DMS153 treated with DMSO at 0.1 percent for 48 hours (cell line): ENCODE measurements at regions not wholly inside any gene's neighbourhood (a gene's known extent, or its start where the extent isn't known, plus 50 kb on each side); places are given as distances from the start of the nearest gene placed in this dataset.

ENCODE experiments used
- DNase-seq: peaks from one replicate; lab custom pipeline; 2025; ENCODE audit not compliant: unreplicated experiment; lab: John Stamatoyannopoulos, UW

DNA sequence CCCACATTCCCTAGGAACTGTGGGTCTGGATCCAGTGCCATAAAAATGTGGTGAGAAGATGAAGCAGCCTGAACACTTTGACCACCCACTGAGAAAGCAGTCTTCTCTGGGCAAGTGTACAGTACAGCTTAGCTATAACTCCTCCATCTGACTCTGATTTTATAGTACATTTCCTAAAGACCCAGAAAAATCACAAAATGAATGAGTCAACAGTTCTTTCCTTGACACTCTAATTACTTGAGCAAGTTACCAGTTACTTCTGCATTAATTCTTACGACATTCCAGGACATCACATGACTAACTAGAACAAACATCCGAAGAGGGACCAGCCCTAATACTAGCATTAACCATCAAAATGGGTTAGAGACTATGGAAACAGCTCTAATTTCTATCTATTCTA lies 148.1 kb upstream of the PEX5L start:
- no peak for DNase-seq

GRCh38 chr3:180185650-180186049 lies 148.9 kb upstream of the PEX5L start:
- DNase-seq, result no peak

DNA sequence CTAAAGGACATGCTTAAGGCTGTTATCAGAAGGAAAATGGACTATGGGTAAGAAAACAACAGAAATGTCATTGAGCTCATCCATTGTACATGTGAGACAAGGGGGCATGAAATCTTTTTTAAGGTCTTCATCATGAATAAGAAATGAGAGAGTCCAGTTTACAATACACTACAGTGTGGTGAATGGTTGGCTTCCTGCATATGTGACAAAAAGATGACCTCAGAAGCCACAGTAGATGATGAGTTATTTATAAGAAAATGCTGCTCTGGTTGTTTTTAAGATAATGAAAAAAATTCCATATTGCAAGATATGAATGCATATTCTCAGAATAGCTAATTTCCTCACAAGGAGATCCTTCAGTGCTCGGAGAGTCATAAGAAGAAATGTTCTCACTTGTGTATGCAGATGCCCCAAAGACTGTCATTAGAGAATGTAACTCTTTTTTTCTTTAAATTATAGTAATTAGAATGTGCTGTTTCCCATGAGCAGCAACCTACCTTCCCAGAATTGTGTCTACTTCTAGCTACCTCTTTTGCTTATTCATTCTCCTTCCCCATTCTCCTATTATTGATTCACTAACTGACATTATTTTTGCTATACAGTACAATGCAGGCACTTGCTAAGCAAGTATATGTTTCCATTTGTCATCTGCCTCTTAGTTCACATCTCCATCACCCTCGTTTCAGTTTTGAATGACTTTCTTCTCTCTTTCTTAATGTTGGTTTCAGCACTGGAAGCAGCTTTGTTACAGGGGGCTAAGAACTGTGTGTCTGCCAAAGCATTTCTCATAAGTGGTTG lies 152.0 kb upstream of the PEX5L start:
- no peak for DNase-seq

DNA sequence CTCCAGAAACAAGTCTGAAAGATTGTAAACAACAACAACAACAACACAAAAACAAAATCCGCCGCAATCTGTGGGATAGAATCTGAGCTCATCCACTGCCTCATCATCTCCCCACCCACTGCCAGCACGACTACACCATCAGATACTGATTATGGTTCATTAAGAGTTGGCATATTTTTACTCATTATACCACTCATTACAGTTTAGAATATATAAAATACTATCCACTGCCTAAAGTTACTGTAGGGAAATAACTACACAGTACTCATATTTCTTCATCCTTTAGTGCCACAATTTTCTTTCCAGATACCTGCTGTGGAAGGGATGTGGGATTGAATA lies 152.5 kb upstream of the PEX5L start:
- DNase-seq, result no peak

DNA sequence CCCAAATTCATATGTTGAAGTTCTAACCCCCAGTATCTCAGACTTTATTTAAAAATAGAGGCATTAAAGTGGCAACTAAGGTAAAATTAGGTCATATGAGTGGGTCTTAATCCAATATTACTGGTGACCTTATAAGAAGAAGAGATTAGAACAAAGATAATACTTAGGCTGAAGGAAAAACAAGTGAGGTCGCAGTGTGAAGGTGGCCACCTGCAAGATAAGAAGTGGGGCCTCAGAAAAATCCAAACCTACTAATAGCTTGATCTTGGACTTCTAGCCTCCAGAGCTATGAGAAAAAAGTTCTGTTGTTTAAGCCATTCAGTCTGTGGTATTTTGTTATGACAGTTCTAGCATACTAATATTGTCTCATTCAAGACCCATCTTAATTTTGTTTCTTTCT lies 159.9 kb upstream of the PEX5L start:
- DNase-seq, result no peak

GRCh38 chr3:180199417-180199995 lies 162.8 kb upstream of the PEX5L start:
- DNase-seq, result no peak

DNA sequence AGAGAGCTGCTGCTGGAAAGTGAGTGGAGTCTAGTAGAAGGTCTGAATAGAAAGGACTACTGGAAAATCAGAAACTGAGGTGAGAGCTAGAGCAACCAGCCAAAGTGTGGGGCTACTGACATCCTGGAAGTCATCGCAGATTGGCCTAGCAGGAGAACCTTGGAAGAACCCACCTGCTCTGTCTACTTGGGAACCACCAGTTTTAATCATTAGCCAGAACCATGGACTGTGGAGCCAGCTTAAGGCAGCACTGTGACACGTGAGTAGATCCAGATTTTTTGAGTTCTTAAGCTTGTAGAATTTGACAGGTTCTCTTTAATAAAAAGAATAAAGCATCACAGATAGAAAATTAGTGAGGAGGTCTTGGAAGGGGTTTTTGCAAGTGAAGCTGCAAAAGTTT lies 179.1 kb upstream of the PEX5L start:
- no peak for DNase-seq

DNA sequence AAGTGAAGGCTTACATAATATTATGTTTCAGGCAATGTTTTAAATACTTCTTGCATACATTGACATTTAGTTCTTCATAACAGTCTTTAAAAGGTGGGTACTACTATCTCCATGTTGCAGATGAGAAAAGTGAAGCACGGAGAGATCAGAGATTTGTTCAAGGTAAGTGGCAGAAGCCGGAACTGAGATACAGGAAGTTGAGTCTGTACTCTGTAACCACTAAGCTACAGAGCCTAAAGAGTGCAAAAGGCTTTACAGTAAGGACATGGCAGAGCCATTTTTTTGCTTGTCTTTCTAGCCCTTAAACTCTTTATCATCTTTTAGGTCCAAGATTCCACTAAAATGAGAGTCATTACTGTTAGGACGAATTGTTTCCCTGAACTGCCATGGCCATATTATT lies 186.5 kb upstream of the PEX5L start:
- no peak for DNase-seq

DNA sequence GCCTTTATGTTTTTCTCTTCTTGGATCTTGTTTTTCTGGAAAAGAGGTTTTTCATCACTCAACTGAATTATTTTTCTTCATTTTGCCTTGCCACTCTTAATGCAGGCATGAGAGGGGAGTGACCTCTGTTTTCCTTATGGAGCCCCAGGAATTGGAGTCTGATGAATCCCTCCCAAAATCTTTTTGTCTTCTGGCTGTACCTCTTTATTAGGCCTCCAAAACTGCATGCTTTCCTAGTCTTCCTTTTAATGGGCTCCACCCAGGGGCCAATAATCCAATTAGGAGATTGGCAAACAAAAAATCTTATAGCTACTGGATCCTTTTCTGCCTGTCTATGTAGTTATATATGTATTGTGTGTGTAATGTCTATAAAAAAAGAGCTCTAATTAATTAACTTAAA lies 192.4 kb upstream of the PEX5L start:
- DNase-seq, result no peak

GRCh38 chr3:180239939-180240338 lies 203.2 kb upstream of the PEX5L start:
- DNase-seq, result no peak

- no peak for DNase-seq
Observed at GRCh38 chr3:180246688-180247195, 210.0 kb upstream of the PEX5L start.

DNA sequence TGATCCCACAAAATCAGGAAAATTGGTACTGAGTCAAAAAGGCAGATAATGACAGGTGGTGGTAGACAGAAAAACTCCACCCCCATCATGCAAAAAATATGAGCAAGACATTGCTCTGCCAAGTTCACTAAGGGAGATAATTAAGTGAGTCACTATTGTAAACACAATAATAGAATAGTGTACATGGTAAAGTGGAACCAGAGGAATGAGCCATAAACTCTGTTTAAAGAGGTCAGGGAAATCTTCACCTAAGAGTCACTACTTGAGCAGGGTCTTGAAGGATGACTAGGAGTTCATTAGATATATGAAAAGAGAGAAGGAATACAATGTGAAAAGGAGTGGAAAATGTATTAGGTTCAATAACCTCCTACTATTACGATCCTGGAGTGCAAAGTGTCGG lies 213.4 kb upstream of the PEX5L start:
- no peak for DNase-seq

DNA sequence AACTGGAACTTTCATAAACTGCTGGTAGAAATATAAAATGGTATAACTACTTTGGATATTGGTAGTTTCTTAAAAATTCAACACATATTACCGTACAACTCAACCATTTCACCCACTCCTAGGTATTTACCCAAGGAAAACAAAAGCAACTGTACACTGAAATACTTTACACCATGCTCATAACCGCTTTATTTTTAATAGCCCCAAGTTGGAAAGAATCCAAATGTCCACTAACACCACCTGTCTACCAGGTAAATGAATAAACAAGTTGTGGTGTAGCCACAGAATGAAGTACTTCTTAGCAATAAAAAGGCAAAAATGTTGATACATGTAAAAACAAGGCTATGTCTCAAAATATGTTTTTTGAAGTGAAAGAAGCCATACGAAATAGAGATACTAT lies 215.9 kb upstream of the PEX5L start:
- DNase-seq, result peak; percentile 75

- no peak for DNase-seq
Observed at GRCh38 chr3:180253283-180253682, 216.5 kb upstream of the PEX5L start.

GRCh38 chr3:180264479-180264878 lies 227.7 kb upstream of the PEX5L start:
- no peak for DNase-seq

- DNase-seq, result no peak
Observed at GRCh38 chr3:180265551-180265950, 228.8 kb upstream of the PEX5L start.

- no peak for DNase-seq
Observed at GRCh38 chr3:180267202-180267843, 230.6 kb upstream of the PEX5L start.

GRCh38 chr3:180274536-180274935 lies 237.8 kb upstream of the PEX5L start:
- DNase-seq, result no peak

- no peak for DNase-seq
Observed at GRCh38 chr3:180275176-180275575, 238.4 kb upstream of the PEX5L start.

- peak; percentile 18 for DNase-seq
Observed at GRCh38 chr3:180277041-180277440, 240.3 kb upstream of the PEX5L start.

- DNase-seq, result no peak
Observed at GRCh38 chr3:180278583-180279188, 241.9 kb upstream of the PEX5L start.

DNA sequence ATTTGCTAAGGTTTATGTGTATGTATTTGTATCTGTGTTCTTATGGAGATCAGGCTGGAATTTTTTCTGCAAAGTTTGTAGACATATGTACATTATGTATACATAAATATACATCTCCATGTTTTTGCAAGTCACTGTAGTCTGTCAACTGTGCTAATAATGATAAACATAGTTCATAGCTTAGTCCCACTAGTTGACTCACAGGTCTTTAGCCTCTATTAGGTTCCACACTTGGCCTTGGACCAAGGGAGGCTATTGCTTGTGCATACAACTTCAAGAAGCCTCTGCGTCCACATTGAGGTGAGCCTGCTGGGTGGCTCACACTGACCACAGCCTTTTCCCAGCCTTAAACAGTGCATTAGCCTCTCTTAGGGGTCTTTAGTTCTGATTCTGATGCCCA lies 243.8 kb upstream of the PEX5L start:
- DNase-seq, result no peak
